NCI-H82 (cell line): ENCODE measurements at regions not wholly inside any gene's neighbourhood (a gene's known extent, or its start where the extent isn't known, plus 50 kb on each side); places are given as distances from the start of the nearest gene placed in this dataset.
"Not testable (repeated sequence)": the region's sequence is repeated elsewhere in the genome, so short reads cannot be mapped to it uniquely, and the experiment has no call there.

ENCODE experiments used
- DNase-seq: peaks from one replicate; lab custom pipeline; 2025; lab: John Stamatoyannopoulos, UW

GRCh38 chr2:122543815-122544214, 788.4 kb downstream of the TSN start:
- DNase-seq, result no peak

GRCh38 chr2:122545821-122546220, 790.4 kb downstream of the TSN start:
- no peak for DNase-seq

DNA sequence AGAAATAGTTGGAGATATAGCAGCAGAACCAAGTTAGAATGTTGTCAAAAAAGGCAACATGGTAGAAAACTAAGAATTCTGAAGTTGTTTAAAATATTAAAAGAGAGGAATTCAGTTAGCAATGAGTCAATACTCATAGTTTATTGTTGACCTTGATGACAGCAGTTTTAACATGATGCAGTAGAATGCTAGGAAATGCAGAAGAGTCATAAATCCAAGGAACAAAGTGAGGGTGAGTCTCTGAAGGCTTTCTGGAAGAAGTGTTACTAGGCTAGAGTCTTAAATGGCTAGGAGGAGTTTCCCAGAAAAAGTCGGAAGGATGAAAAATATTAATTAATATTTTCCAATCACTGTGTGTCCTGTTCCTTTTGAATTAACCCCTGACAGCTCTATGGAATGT, 807.3 kb downstream of the TSN start:
- no peak for DNase-seq

DNA sequence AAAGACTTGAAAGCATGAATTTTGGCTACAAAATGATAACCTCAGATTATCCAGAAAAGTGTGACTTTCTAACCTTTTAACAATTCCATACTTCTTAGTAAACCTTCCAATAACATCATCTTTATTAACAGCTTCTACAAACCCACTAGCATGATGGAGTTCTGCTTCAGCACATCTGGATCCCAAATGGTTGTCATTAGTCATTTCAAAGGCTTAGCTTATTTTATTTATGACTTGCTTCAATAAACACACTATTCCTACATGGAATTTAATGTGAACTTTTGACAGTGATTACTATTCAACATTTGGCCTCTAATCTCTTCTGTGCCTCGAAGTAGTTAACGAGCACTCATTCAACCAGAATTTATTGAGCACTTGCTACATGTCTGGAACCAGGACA, 808.3 kb downstream of the TSN start:
- no peak for DNase-seq

DNA sequence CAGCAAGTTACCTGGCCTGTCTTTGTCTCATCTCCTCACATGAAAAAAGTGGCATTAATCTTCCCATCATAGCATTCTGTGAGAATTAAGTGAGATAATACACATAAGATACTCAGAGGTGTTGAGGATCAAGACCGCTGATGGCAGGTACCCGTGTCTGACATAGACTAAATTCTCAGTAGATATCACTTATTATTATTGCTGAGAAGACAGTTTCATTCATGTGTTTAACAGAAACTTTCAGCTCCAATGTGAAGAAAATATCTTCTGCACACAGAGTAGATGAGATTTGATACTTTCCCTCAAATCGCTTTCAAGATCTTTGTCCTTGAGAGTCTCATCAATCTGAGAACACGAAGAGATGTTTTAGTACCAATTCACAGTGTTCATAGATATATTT, 809.4 kb downstream of the TSN start:
- DNase-seq, result no peak

- no peak for DNase-seq
Observed at GRCh38 chr2:122565364-122565763, 809.9 kb downstream of the TSN start.

GRCh38 chr2:122570641-122571040, 815.2 kb downstream of the TSN start:
- no peak for DNase-seq

DNA sequence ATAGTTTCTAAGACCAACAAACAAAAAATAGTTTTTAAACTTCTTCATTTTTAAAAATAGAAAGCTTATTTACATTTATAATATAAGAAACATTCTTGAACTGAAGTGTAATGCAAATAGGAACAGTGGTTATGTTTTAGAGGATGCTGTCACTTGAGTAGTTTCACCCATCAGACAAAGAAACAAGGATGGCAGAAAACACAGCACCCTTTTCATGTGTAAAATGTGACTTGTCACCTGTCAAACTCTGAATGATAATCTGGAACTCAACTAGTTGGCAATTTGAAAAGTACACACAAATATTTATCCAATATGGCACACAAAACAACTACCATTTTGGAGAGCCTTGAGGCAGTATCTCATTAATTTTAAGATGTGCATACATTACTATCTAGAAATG, 816.0 kb downstream of the TSN start:
- DNase-seq, result not testable (repeated sequence)

DNA sequence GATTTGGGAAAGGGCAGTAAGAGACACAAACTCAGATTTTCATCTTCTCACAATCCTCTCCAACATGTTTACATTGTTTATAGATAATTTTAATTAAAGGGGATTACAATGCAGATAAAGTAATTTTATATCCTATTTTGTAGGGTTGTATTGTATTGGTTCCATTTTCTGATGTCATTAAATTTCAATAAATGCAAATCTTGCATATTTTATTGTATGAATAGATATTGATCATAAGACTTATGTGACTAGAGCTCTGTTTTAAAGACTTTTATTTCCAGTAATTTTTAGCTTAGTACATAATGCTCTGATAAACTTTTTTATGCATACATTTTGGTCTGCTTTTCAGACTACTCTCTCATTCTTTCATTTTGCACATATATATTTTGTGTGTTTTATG, 819.6 kb downstream of the TSN start:
- DNase-seq, result no peak

- no peak for DNase-seq
Observed at GRCh38 chr2:122583159-122583917, 827.9 kb downstream of the TSN start.

DNA sequence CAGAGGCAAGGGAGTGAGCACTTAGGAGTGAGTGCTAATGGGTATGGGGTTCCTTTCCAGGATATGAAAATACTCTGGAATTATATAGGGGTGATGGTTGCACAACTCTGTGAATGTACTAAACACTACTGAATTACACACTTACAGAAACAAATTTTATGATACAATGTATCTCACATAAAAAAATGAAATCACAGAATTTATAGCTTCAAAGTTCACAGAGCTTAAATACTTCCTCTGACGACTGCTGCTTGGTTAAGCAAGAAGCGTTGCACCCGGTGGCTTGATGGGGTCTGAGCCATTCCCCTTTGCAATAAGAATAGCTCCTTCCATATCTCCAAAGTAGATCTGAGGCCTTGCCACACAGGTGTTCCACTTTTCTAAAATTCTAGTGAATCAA, 835.1 kb downstream of the TSN start:
- no peak for DNase-seq

- DNase-seq, result no peak
Observed at GRCh38 chr2:122595065-122595464, 839.6 kb downstream of the TSN start.

GRCh38 chr2:122596598-122596997, 841.1 kb downstream of the TSN start:
- DNase-seq, result no peak

DNA sequence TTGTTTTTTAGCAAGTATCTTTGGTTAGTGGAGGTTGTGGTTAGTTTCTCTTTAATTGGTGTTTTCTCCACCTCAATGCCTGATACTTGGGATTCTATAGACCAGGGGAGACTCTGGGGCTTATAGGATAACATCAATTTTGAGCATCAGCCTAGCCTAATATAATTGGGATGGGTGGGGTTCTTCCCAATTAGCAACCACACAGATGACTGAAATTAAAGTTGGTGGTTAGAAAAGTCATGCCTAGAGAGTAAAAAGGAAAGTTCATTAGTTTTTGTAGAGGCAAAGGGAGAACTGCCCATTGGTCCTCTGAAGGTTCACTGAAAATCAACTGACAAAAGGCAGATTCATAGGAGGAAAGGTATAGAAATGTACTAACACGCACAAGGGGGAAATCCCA, 843.3 kb downstream of the TSN start:
- no peak for DNase-seq

DNA sequence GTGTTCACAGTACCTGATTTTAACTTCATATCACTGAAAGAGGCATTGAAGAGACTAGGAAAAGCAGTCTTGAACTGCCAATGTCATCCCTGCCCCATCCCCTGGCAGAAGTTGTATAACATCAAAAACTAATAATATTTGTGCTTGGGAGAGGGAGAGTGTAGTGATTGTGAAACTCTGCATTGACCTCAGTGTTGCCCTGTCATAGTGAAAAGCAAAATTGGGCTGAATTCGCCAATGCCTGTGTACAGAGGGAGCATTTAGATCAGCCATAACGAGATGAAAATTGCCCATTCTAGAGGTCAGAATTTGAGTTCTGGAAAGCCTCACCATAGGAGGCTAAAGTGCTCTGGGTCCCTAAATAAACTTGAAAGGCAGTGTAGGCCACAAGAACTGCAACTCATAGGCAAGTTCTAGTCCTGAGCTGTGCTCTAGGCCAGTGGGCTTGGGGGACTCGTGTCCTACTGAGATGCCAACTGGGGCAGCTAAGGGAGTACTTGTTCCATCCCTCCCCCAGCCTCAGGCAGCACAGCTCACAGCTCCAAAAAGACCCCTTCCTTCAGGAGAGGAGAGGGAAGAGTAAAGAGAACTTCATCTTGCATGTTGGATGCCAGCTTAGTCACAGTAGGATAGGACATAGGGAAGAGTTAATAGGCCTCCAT, 855.6 kb downstream of the TSN start:
- no peak for DNase-seq

DNA sequence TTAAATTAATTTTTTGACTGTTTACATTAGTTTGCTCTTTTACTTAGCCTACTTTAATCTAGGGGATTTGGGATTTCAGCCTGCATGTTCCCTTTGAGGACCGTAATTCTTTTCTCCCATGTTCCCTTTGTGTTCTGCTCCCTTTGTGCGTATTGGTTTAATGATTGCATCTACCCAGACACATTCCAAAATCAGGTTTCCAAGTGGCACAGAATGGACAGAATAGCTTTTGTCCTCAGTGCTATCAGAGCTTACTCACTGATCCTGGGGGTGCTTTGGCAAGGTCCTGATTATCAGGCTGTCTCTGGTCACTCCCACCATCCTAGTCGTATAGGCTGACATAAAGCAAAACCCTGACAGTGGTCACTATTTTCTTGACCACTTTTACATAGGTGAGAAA, 867.5 kb downstream of the TSN start:
- DNase-seq, result no peak

DNA sequence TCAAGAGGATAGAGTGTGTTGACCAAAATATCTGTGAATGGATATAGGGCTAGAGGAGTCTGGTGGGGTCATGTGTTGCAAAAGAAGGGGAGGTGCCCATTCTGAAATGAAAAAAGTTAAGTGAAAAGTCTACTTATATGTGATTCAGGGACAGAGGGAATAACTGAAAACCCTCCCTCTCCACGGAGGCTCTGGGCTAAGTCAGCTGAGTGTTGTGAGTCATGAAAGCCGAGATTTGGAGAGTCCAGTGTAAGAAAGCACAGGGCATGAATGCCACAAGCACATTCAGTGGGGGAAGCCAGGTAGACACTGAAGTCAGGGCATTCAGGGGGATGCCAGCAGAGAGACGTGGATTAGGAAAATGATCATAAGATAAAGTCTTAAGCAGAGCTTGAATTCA, 871.9 kb downstream of the TSN start:
- no peak for DNase-seq

GRCh38 chr2:122634256-122634655, 878.8 kb downstream of the TSN start:
- DNase-seq, result no peak

DNA sequence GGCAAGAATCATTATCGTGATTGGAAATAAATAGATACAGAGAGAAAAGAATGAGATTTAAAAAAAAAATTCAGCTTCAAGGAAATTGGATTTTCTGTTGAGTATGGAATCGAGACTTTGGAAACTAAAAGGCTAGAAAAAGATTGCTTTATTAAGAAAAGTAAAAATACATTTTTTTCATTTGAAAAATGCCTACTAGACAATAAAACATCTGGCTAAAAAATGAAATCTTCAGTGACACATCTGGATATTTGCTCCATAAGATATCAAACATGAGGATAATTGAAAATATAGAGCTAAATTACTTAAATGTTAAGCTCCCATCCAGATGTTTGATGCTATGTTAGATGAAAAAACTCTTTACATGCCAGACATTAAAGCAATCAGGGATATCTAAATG, 879.5 kb downstream of the TSN start:
- no peak for DNase-seq

- no peak for DNase-seq
Observed at GRCh38 chr2:122635686-122636085, 880.2 kb downstream of the TSN start.

GRCh38 chr2:122636097-122636496, 880.6 kb downstream of the TSN start:
- DNase-seq, result no peak

GRCh38 chr2:122639176-122639575, 883.7 kb downstream of the TSN start:
- DNase-seq, result no peak

GRCh38 chr2:122639711-122640110, 884.3 kb downstream of the TSN start:
- no peak for DNase-seq
